GM21526 (cell line): ENCODE measurements at regions not wholly inside any gene's neighbourhood (a gene's known extent, or its start where the extent isn't known, plus 50 kb on each side); places are given as distances from the start of the nearest gene placed in this dataset.
A peak's percentile ranks its signal among the peaks of the same experiment; 100 is the strongest.
"Not testable (repeated sequence)": the region's sequence is repeated elsewhere in the genome, so short reads cannot be mapped to it uniquely, and the experiment has no call there.

Experiments
- ATAC-seq: cut with Tn5 transposase; IDR thresholded peaks from one replicate; pipeline ENCODE4 v1.9.1; 2021; ENCODE audit warnings: moderate library complexity; ENCODE audit not compliant: unreplicated experiment, low FRiP score

- ATAC-seq: no peak
Measured at GRCh38 chr5:86465052-86465838, 152.5 kb upstream of the COX7C start.

- ATAC-seq: not testable (repeated sequence)
Measured at GRCh38 chr5:86466721-86467120, 151.0 kb upstream of the COX7C start.

GRCh38 chr5:86482008-86482407 lies 135.7 kb upstream of the COX7C start:
- ATAC-seq: no peak

GRCh38 chr5:86493777-86494176 lies 124.0 kb upstream of the COX7C start:
- ATAC-seq: no peak

- ATAC-seq: no peak
Measured at GRCh38 chr5:86500947-86501346, 116.8 kb upstream of the COX7C start.

GRCh38 chr5:86507574-86507973 lies 110.2 kb upstream of the COX7C start:
- ATAC-seq: no peak

- not testable (repeated sequence) for ATAC-seq
Measured at GRCh38 chr5:86510330-86510915, 107.3 kb upstream of the COX7C start.

GRCh38 chr5:86523718-86524117 lies 94.0 kb upstream of the COX7C start:
- no peak for ATAC-seq

- no peak for ATAC-seq
Measured at GRCh38 chr5:86525622-86526021, 92.1 kb upstream of the COX7C start.

- ATAC-seq: peak; percentile 70
Measured at GRCh38 chr5:86526811-86527348, 90.9 kb upstream of the COX7C start.

- ATAC-seq: no peak
Measured at GRCh38 chr5:86532429-86532828, 85.3 kb upstream of the COX7C start.

- ATAC-seq: no peak
Measured at GRCh38 chr5:86536396-86536795, 81.3 kb upstream of the COX7C start.

GRCh38 chr5:86542532-86542931 lies 75.2 kb upstream of the COX7C start:
- peak; percentile 95 for ATAC-seq

GRCh38 chr5:86546044-86546443 lies 71.7 kb upstream of the COX7C start:
- ATAC-seq: no peak

- no peak for ATAC-seq
Measured at GRCh38 chr5:86546582-86546981, 71.2 kb upstream of the COX7C start.

- no peak for ATAC-seq
Measured at GRCh38 chr5:86554638-86555037, 63.1 kb upstream of the COX7C start.

- no peak for ATAC-seq
Measured at GRCh38 chr5:86557920-86558319, 59.8 kb upstream of the COX7C start.

GRCh38 chr5:86565197-86565789 lies 52.4 kb upstream of the COX7C start:
- no peak for ATAC-seq

GRCh38 chr5:86566030-86566429 lies 51.7 kb upstream of the COX7C start:
- not testable (repeated sequence) for ATAC-seq
